HepG2 (cell line): ENCODE measurements at regions not wholly inside any gene's neighbourhood (a gene's known extent, or its start where the extent isn't known, plus 50 kb on each side); places are given as distances from the start of the nearest gene placed in this dataset.

Experiments
- ATAC-seq: fragments of 200-7000 bp; cut with Tn5 transposase; 3 replicates; pipeline ENCODE4 v1.9.1; 2020; ENCODE audit warnings: mild to moderate bottlenecking, moderate library complexity
- BruUV-seq: library from RNA; stranded (reverse); fragments of 400-500 nt; replicated peaks from 2 replicates; lab custom pipeline; 2021; lab: Mats Ljungman, UMichigan
- CTCF ChIA-PET: fragments of 300-600 bp; formaldehyde crosslinking; extraction: SDS; loops from one replicate; lab custom pipeline; 2021; ENCODE audit warnings: low total read pairs, inconsistent platforms, low intra/inter-chr PET ratio; lab: Yijun Ruan, JAX
- POLR2A ChIA-PET: fragments of 350-600 bp; sonication (Branson Sonifier 250); formaldehyde crosslinking; loops from one replicate; lab custom pipeline; 2020; ENCODE audit warnings: antibody characterized with exemption, inconsistent platforms; lab: Yijun Ruan, JAX
- DNase-seq: peaks from one replicate; pipeline ENCODE4 v3.0.0-alpha.2; 2015; ENCODE audit warnings: low spot score
- FAIRE-seq: peaks from 3 replicates; lab custom pipeline; 2011; peaks lifted over from hg19 to GRCh38; lab: Jason Lieb, UNC
- H2AFZ ChIP-seq: one replicate; pipeline ENCODE4 v1.6.1; 2011; ENCODE audit warnings: low read length, inconsistent platforms
- H3K27ac ChIP-seq: fragments of 300-600 bp; 3 replicates; pipeline ENCODE4 v1.8.0; 2011; ENCODE audit warnings: mixed run types, mild to moderate bottlenecking, mixed read lengths, low read length, inconsistent platforms; ENCODE audit not compliant: insufficient read depth; ENCODE audit errors: extremely low read length
- H3K27me3 ChIP-seq, 2 experiments: fragments of 200-600 bp in 1 of 2; 2 replicates in 1 of 2; 3 replicates in 1 of 2; pipeline versions ENCODE4 v1.6.0 to v1.8.0; 2011; ENCODE audit warnings: low read length in 2 of 2, mild to moderate bottlenecking in 2 of 2, moderate library complexity in 2 of 2, inconsistent platforms in 1 of 2; ENCODE audit not compliant: insufficient read depth in 2 of 2, control insufficient read depth in 1 of 2
- H3K36me3 ChIP-seq, 2 experiments: fragments of 200-600 bp in 1 of 2; replicated peaks in 1 of 2; 2 replicates in 1 of 2; 3 replicates in 1 of 2; pipeline versions ENCODE4 v1.5.1 to v1.8.0; 2011; ENCODE audit warnings: low read length in 2 of 2, inconsistent platforms in 1 of 2; ENCODE audit not compliant: insufficient read depth in 2 of 2, control insufficient read depth in 1 of 2
- H3K4me1 ChIP-seq: 2 replicates; pipeline ENCODE4 v1.5.1; 2012; ENCODE audit warnings: low read length, inconsistent platforms; ENCODE audit not compliant: insufficient read depth
- H3K4me2 ChIP-seq: 2 replicates; pipeline ENCODE4 v1.6.0; 2011; ENCODE audit warnings: low read depth, low read length, inconsistent platforms
- H3K4me3 ChIP-seq, 3 experiments: fragments of 200-600 bp in 1 of 3; sonication (generic), shearing (Covaris generic) in 1 of 3; replicated peaks in 1 of 3; 2 replicates each; pipeline ENCODE4 v1.5.1; 2011 to 2016; ENCODE audit warnings: low read length in 3 of 3, inconsistent platforms in 2 of 3, low read depth in 2 of 3, mild to moderate bottlenecking in 2 of 3, control low read depth in 1 of 3, mixed read lengths in 1 of 3; ENCODE audit not compliant: insufficient read depth in 1 of 3
- H3K79me2 ChIP-seq: one replicate; pipeline ENCODE4 v1.6.1; 2011; ENCODE audit warnings: low read length, inconsistent platforms; ENCODE audit not compliant: insufficient read depth
- H3K9ac ChIP-seq: 2 replicates; pipeline ENCODE4 v1.6.0; 2011; ENCODE audit warnings: mild to moderate bottlenecking, low read depth, low read length, inconsistent platforms; ENCODE audit not compliant: insufficient read depth
- H3K9me3 ChIP-seq: 2 replicates; pipeline ENCODE4 v1.5.1; 2012; ENCODE audit warnings: mild to moderate bottlenecking, low read length
- H4K20me1 ChIP-seq: 2 replicates; pipeline ENCODE4 v1.6.0; 2011; ENCODE audit warnings: inconsistent platforms, mild to moderate bottlenecking, low read length, moderate library complexity; ENCODE audit not compliant: insufficient read depth
- FOSL1 ChIP-seq: sonication (generic); formaldehyde crosslinking; IDR thresholded peaks from 2 replicates; pipeline ENCODE4 v1.9.0; 2021; ENCODE audit warnings: missing genetic modification reagents, borderline replicate concordance
- GFI1 ChIP-seq: sonication (generic); formaldehyde crosslinking; IDR thresholded peaks from 2 replicates; pipeline ENCODE4 v1.5.0; 2020; ENCODE audit warnings: missing genetic modification reagents, mild to moderate bottlenecking, borderline replicate concordance
- NKX3-1 ChIP-seq: sonication (generic); formaldehyde crosslinking; IDR thresholded peaks from 2 replicates; pipeline ENCODE4 v1.5.0; 2020; ENCODE audit warnings: missing genetic modification reagents
- ZNF253 ChIP-seq: sonication (generic); formaldehyde crosslinking; IDR thresholded peaks from 2 replicates; pipeline ENCODE4 v1.8.0; 2022; ENCODE audit warnings: mild to moderate bottlenecking, missing genetic modification reagents, borderline replicate concordance
- ZNF33A ChIP-seq: sonication (generic); formaldehyde crosslinking; IDR thresholded peaks from 2 replicates; pipeline ENCODE4 v1.5.1; 2020; ENCODE audit warnings: missing genetic modification reagents, mild to moderate bottlenecking, moderate library complexity, borderline replicate concordance
- ZNF446 ChIP-seq: sonication (generic); formaldehyde crosslinking; IDR thresholded peaks from 2 replicates; pipeline ENCODE4 v1.5.0; 2020; ENCODE audit warnings: mild to moderate bottlenecking, missing genetic modification reagents
- WGBS: methylation state at CpG from one replicate; pipeline ENCODE4 v1.1.6; 2017; ENCODE audit warnings: low lambda C conversion rate; 5-methylcytosine and 5-hydroxymethylcytosine counted together
- in situ Hi-C: cut with HindIII; loops from 2 replicates; pipeline ENCODE4 v1.10.0; 2017; ENCODE audit warnings: low pct_unique_long_range_greater_than_20kb; ENCODE audit not compliant: extremely low pct_ligation_motif_present
- intact Hi-C: fragments of 100-400 bp; cut with micrococcal nuclease; formaldehyde crosslinking; loops from one replicate; pipeline ENCODE4 v1.10.0; 2022; ENCODE audit not compliant: unreplicated experiment

- intact Hi-C loops (no loop called here), in situ Hi-C loops (no loop called here)
- no peak overlapping the region for H2AFZ ChIP-seq
- CTCF ChIA-PET, result no interaction called here
- H3K27me3 ChIP-seq, result no peaks in the 10 kb centered on the region
- TF ChIP-seq ZNF253 (CRISPR knock-in tag), result no peak
- no peaks in the 10 kb centered on the region for H3K36me3 ChIP-seq
- no peak overlapping the region for H3K9ac ChIP-seq
- H3K4me1 ChIP-seq, result no peaks in the 10 kb centered on the region
- H3K9me3 ChIP-seq, result no peaks in the 10 kb centered on the region
- H3K79me2 ChIP-seq, result no peaks in the 10 kb centered on the region
- H3K4me3 ChIP-seq, result no peak overlapping the region
- ATAC-seq, result no peak
- no peak overlapping the region for H3K4me2 ChIP-seq
- POLR2A ChIA-PET, result no interaction called here
- FAIRE-seq, result no peak
- no peak for DNase-seq
- H3K27ac ChIP-seq, result no peak overlapping the region
- BruUV-seq, result no TSS peak
- no peaks in the 10 kb centered on the region for H4K20me1 ChIP-seq
- 3% methylated on average over 1 of the region's 1 CpG for WGBS
Measured at GRCh38 chr13:76036176-76036575, 400.0 kb downstream of the LMO7 start.

GRCh38 chr13:76035711-76036110 lies 399.6 kb downstream of the LMO7 start:
- 0% methylated on average over 1 of the region's 1 CpG for WGBS
- Histone ChIP-seq H3K9me3 (no peaks in the 10 kb centered on the region), H3K36me3 (no peaks in the 10 kb centered on the region), H3K27me3 (no peaks in the 10 kb centered on the region), H3K4me1 (no peaks in the 10 kb centered on the region), H4K20me1 (no peaks in the 10 kb centered on the region), H3K79me2 (no peaks in the 10 kb centered on the region), H3K4me3 (no peak overlapping the region), H3K27ac (no peak overlapping the region), H3K4me2 (no peak overlapping the region), H3K9ac (no peak overlapping the region), H2AFZ (no peak overlapping the region)
- DNase-seq (no peak), ATAC-seq (no peak), FAIRE-seq (no peak)
- ChIA-PET POLR2A (no interaction called here), CTCF (no interaction called here)
- no TSS peak for BruUV-seq
- in situ Hi-C loops, result no loop called here
- TF ChIP-seq ZNF446 (CRISPR knock-in tag) (no peak), GFI1 (CRISPR knock-in tag) (no peak), FOSL1 (no peak), NKX3-1 (no peak), ZNF33A (no peak)
- intact Hi-C loops, result no loop called here
